A673 (cell line): ENCODE measurements at regions not wholly inside any gene's neighbourhood (a gene's known extent, or its start where the extent isn't known, plus 50 kb on each side); places are given as distances from the start of the nearest gene placed in this dataset.

ENCODE experiments used
- BruUV-seq: library from RNA; stranded (reverse); fragments of 400-500 nt; replicated peaks from 2 replicates; lab custom pipeline; 2021; lab: Mats Ljungman, UMichigan
- CTCF ChIA-PET: fragments of 300-600 bp; sonication (Branson Sonifier 250); formaldehyde crosslinking; loops from one replicate; lab custom pipeline; 2022; ENCODE audit warnings: antibody characterized with exemption; lab: Charles Lee
- POLR2A ChIA-PET: fragments of 300-600 bp; sonication (Branson Sonifier 250); formaldehyde crosslinking; loops from one replicate; lab custom pipeline; 2022; ENCODE audit warnings: antibody characterized with exemption; ENCODE audit not compliant: low non-redundant PET; lab: Charles Lee
- DNase-seq: peaks from one replicate; pipeline ENCODE4 v3.0.0-alpha.2; 2015; ENCODE audit warnings: low spot score
- H3K27ac ChIP-seq: fragments of 200-600 bp; sonication (generic); 2 replicates; pipeline ENCODE4 v1.5.1; 2016; ENCODE audit warnings: mixed run types, low read depth, mild to moderate bottlenecking, mixed read lengths, antibody characterized with exemption, low read length; ENCODE audit not compliant: poor library complexity, severe bottlenecking
- H3K27me3 ChIP-seq: fragments of 200-600 bp; sonication (generic); replicated peaks from 2 replicates; pipeline ENCODE4 v1.6.1; 2017; ENCODE audit warnings: mixed run types, low read depth, mild to moderate bottlenecking, mixed read lengths, antibody characterized with exemption, low read length; ENCODE audit not compliant: insufficient read depth, poor library complexity
- H3K36me3 ChIP-seq: fragments of 200-600 bp; sonication (generic); 2 replicates; pipeline ENCODE4 v1.6.1; 2016; ENCODE audit warnings: mixed run types, mild to moderate bottlenecking, mixed read lengths, antibody characterized with exemption, low read length; ENCODE audit not compliant: insufficient read depth, poor library complexity, severe bottlenecking
- H3K4me1 ChIP-seq: fragments of 200-600 bp; sonication (generic); 2 replicates; pipeline ENCODE4 v1.6.1; 2017; ENCODE audit warnings: mixed run types, mild to moderate bottlenecking, mixed read lengths, antibody characterized with exemption, low read length; ENCODE audit not compliant: insufficient read depth, poor library complexity, severe bottlenecking
- H3K4me3 ChIP-seq: fragments of 200-600 bp; sonication (generic); 2 replicates; pipeline ENCODE4 v1.5.1; 2016; ENCODE audit warnings: low read depth, mixed run types, mild to moderate bottlenecking, mixed read lengths, low read length; ENCODE audit not compliant: poor library complexity, severe bottlenecking
- H3K9me3 ChIP-seq: fragments of 200-600 bp; sonication (generic); 2 replicates; pipeline ENCODE4 v1.6.1; 2016; ENCODE audit warnings: mixed run types, low read depth, mild to moderate bottlenecking, mixed read lengths, antibody characterized with exemption, low read length; ENCODE audit not compliant: poor library complexity, severe bottlenecking
- CTCF ChIP-seq: fragments of 300-800, 200-600 bp; sonication (generic); conservative IDR thresholded peaks from 2 replicates; pipeline ENCODE4 v1.5.1; 2017; ENCODE audit warnings: low read depth, mild to moderate bottlenecking, antibody characterized with exemption, low read length, moderate library complexity, mixed read lengths
- EZH2 ChIP-seq: fragments of 200-600 bp; sonication (generic); IDR thresholded peaks from 2 replicates; pipeline ENCODE4 v1.6.1; 2017; ENCODE audit warnings: borderline replicate concordance, low read depth, mild to moderate bottlenecking, mixed read lengths, antibody characterized with exemption, low read length; ENCODE audit not compliant: poor library complexity, severe bottlenecking
- intact Hi-C: fragments of 100-400 bp; cut with micrococcal nuclease; formaldehyde crosslinking; loops from one replicate; pipeline ENCODE4 v1.10.0; 2022; ENCODE audit not compliant: unreplicated experiment

DNA sequence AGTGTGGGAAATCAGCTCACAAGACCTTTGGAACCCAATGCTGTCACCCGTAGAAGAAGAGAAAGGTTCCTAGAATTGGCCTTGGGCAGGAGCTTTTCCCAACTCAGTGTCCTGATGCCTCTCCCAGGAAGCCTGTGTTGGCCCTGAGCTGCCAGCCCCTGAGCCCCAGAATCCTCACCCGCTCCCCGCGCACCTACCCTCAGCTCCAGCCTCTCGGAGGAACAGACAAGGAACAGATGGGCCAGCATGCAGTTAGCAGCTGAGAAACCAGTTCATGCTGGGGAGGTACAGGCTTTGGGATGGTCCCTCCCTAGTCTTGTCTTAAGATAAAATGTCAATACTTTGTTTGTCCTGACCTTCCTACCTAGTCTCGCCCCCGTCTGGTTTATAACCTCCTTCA, 121.9 kb upstream of the CDH4 start:
- peaks cover 34% of the 10 kb centered on the region for H3K27me3 ChIP-seq
- ChIA-PET POLR2A (no interaction called here), CTCF (no interaction called here)
- H3K36me3 ChIP-seq, result no peaks in the 10 kb centered on the region
- H3K9me3 ChIP-seq, result no peaks in the 10 kb centered on the region
- BruUV-seq, result no TSS peak
- H3K4me1 ChIP-seq, result no peaks in the 10 kb centered on the region
- no peak for DNase-seq
- intact Hi-C loops, result no loop called here
- TF ChIP-seq EZH2 (no peak), CTCF (no peak)
- H3K4me3 ChIP-seq, result no peak overlapping the region
- H3K27ac ChIP-seq, result no peak overlapping the region

DNA sequence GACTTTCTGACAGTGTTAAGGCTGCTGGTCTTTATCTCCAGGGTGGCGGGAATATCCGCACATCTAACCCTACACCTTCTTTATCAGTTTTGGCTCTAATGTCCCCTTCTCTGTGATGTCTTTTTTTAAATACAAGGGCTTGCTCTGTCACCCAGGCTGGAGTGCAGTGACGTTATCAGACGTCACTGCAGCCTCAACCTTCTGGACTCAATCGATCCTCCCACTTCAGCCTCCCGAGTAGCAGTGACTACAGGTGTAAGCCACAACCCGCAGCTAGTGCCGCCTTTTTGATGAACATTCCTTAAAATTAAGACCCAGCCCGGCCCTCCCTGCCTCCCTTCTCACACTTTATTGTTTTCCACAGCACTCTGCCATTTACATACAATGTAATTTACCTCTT, 120.1 kb upstream of the CDH4 start:
- no peak for DNase-seq
- CTCF ChIA-PET, result no interaction called here
- TF ChIP-seq EZH2 (no peak), CTCF (no peak)
- Histone ChIP-seq H3K4me3 (no peak overlapping the region), H3K27me3 (peaks cover 49% of the 10 kb centered on the region), H3K36me3 (no peaks in the 10 kb centered on the region), H3K4me1 (no peaks in the 10 kb centered on the region), H3K9me3 (no peaks in the 10 kb centered on the region), H3K27ac (no peak overlapping the region)
- POLR2A ChIA-PET, result no interaction called here
- BruUV-seq, result no TSS peak
- intact Hi-C loops, result no loop called here

- H3K36me3 ChIP-seq, result no peaks in the 10 kb centered on the region
- no peak overlapping the region for H3K27ac ChIP-seq
- intact Hi-C loops, result no loop called here
- H3K27me3 ChIP-seq, result peaks cover 62% of the 10 kb centered on the region
- H3K9me3 ChIP-seq, result no peaks in the 10 kb centered on the region
- H3K4me1 ChIP-seq, result no peaks in the 10 kb centered on the region
- ChIA-PET CTCF (no interaction called here), POLR2A (no interaction called here)
- TF ChIP-seq CTCF, result no peak
- no peak for TF ChIP-seq EZH2
- no peak overlapping the region for H3K4me3 ChIP-seq
- no TSS peak for BruUV-seq
- no peak for DNase-seq
Measured at GRCh38 chr20:61133611-61134010, 118.5 kb upstream of the CDH4 start.
